ENCODE measurements at regions not wholly inside any gene's neighbourhood (a gene's known extent, or its start where the extent isn't known, plus 50 kb on each side); places are given as distances from the start of the nearest gene placed in this dataset.

DNA sequence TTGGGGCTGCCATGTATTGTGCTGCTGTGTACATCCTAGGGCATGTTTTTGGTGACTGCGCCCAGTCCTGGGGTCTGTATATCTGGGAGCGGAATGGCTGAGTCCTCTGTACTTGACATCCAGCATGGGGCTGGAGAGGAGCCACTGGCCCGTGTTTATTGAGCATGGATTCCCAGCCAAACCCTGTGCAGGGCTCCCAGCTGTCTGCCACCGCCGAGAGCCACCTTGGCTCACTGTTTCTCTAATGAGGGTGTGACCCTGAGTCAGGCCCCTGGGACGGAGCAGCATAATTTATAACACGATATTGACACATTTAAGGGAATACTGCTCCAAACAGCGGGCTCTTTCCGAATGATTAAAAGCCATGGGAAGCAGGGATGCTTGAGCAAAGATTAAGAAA lies 211.5 kb upstream of the PWP1 start:
- no peak for DNase-seq (ENCODE audit: low read depth)

DNA sequence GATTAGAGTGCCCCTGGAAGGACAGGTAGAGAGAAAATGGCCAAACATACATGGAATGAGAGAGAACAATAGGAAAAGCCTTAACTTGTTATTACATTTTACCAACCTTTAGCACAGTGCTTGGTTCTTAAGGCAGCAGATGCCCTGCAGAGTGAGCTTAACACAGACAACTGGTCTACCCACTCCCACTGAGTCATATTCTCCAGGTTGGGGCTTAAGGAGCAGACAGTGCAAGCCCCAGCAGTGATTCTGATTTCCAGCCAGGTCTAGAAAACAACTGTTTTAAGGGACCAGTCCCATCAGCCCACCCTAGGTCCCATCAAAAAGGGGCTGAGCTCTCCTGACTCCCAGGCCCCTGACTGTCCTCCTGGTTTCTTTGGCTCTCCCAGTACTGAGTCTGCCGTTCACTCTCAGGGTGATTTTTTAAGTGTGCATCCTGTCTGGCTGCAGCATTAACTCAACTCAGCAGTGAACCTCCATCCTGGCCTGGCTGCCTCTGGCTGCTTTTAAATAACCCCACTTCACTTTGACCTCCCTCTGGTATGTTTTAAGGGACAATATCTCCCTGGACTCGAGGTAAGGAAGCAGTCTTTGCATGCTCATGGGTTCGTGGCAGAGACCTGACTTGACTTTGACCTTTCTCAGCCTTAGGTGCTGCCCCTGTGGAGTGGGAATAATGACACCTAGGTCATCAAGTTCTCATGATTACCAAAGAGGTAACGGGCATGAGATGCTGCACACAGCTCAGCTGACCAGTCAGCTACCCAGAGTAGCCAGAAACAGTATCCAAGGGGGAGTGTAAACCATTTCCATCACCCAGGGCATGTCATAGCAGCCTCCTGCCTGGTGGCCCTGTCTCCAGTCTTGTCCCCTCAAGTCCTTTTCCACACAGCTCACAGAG lies 210.7 kb upstream of the PWP1 start:
- DNase-seq (ENCODE audit: low read depth): no peak

DNA sequence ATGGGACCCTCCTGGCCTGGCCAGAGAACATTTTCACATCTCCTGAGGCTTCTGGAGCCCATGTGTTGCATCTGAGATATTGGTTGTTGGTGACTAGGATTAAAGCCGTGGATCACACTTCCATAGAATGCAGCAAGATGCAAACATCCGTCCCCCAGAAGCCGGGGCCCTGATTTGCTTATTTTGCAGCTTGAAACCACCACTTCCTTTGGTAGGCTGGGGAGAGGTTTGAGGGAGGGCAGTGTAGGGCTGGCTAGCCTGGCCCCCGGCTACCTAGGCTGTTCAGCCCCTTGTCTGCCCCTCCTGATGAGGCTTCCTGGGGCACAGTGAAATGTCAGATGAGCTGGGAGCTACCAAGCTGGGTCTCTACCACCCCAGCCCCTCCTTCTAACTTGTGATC lies 209.7 kb upstream of the PWP1 start:
- no peak for DNase-seq (ENCODE audit: low read depth)

DNA sequence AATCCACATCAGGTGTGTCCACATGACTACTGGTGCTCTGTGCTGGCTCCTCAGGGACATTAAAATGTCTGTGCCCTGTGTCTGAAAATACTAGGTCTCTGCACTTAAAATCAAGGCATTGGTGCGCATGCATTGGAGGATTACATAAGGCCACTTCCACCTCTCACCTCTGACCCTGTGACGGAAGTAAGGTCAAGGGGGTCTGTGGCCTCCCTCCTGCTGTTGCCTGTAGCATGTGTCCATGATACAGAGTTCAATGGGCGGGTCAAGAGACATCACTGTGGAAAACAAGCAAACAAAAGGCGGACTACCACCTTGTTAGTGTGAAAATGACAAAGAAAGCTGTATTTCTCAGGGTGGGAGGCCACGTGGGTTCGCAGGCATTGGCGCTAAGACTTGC lies 208.6 kb upstream of the PWP1 start:
- no peak for DNase-seq (ENCODE audit: low read depth)

DNA sequence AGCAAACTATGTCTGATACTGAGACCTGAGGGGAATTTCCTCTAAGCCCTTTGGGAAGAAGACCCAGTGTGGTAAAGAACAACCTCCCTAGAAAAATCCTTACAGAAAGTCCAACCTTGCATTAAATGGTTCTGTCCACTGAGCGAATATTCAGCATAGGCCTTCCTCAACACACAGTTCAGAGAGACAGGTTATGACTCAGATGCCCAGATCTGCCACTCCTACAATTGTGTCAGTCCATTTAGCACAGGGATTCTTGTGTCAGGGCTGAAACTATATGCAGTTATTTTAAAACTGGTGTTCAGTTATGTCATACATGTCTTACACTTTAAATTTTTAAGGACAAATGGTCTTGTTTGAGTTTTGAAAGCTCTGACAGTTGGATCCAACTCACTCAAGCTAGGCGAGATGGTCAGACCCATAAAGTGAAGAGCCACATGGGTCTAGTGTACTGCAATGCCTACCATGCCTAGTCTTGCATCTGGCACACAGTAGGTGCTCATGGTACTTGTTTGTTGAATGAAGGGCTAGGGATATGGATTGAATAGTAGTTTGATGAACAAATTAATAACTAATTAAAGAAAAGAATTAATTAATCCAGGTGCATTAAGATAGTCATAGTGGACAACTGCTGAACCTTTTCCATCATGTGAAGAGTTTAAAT lies 207.5 kb upstream of the PWP1 start:
- DNase-seq (ENCODE audit: low read depth): peak; percentile 47

DNA sequence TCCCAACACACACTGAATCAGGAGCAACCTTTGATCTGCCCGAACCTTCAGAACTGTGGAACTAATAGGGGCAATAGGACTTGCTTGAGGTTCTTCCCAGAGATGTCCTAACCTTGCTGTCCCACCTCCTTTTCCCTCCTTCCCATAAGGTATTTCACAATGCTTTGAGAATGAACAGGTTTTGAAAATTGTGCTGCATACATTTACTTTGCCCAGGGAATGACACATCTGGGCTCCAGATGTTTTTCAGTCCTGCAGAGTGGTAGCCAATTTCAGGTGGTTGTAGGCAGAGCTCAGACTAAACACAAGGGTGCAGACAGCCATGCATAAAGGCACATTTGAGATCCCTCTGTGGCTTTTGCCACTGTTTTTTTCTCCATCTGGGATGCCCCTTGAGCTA lies 206.7 kb upstream of the PWP1 start:
- DNase-seq (ENCODE audit: low read depth): no peak

DNA sequence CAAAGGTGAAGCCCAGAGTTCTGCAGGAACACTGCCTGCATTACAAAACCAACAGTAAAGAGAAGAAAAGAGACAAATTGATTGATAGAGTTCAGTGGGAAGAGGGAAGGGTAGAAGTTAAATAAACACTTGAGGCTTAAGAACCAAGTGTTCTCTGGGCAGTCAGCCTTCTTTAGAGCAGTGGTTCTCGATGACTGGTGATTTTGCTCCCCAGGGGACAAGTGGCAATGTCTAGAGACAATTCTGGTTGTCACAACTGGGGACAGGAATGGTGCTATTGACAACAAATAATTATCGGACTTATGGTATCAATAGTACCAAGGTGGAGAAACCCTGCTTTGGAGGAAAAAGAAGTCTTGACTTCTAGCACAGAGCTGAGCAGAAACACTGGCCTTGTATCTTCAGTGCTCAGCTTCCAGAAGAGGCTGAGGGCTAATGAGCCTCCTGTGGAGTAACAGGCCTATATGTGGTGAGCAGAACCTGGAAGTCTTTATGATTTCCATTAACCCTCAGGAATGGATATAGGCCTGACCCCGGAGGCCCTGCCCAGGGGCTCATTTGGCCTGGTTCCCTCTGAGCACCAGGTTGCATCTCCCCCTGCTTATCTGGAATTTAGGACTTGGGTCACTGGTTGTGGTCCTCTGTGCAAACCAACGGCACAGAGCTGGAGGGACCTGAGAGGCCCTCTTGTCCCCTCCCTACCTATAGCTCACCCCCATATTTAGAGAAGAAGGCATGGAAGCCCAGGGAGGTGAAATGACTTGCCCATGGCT lies 204.6 kb upstream of the PWP1 start:
- DNase-seq (ENCODE audit: low read depth): peak; percentile 44

DNA sequence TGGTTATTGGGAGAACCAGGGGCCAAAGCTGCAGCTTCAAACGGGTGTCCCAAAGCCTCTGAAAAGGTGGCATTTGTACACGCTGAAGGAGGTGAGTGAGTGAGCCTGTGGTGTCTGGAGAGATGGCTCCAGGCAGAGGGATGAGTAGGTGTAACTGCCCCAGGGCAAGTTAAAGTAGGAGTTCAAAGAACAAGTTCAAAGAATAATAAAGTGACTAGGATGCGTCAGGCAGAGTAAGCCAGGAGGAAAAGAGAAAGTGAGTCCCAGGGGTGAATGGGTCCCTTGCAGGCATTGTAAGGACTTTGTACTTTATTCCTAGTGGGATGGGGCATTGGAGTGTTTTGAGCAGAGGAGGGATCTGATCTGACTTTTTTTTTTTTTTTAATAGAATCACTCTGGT lies 201.4 kb upstream of the PWP1 start:
- no peak for DNase-seq (ENCODE audit: low read depth)

DNA sequence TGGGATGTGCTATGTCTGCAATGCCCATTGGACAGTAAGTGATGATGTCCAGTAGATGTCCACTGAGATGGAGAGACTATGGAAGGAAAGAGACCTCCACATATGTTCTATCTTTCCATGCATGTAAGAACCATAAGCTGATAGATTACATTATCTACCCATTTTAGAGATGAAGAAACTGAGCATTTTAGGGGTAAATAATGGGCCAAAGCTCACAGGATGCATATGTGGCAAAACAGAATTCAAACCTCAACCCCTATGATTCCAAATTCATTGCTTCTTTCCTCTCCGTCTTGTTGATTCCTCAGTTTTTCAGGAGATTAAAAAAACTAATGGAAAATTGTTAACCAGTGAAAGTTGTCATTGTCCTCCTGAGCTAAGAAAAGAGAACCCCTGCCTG lies 200.7 kb upstream of the PWP1 start:
- no peak for DNase-seq (ENCODE audit: low read depth)

DNA sequence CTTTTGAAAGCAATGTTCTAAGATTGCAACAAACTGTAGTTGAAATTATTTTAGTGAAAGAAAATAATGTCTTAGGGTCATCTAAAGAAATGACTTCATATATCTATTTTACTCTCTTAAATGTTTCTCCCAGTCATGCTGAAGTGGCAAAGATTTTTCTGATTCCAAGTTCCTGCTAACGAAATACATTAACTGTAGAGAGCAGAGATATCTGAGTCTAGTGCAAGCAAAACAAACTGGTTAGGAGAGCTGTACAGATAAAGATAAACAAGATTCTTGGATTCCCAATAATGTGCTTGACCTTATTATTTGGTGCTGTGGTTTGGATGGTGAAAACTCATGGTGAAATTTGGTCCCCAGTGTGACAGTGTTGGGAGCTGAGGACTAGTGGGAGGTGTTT lies 199.9 kb upstream of the PWP1 start:
- no peak for DNase-seq (ENCODE audit: low read depth)

DNA sequence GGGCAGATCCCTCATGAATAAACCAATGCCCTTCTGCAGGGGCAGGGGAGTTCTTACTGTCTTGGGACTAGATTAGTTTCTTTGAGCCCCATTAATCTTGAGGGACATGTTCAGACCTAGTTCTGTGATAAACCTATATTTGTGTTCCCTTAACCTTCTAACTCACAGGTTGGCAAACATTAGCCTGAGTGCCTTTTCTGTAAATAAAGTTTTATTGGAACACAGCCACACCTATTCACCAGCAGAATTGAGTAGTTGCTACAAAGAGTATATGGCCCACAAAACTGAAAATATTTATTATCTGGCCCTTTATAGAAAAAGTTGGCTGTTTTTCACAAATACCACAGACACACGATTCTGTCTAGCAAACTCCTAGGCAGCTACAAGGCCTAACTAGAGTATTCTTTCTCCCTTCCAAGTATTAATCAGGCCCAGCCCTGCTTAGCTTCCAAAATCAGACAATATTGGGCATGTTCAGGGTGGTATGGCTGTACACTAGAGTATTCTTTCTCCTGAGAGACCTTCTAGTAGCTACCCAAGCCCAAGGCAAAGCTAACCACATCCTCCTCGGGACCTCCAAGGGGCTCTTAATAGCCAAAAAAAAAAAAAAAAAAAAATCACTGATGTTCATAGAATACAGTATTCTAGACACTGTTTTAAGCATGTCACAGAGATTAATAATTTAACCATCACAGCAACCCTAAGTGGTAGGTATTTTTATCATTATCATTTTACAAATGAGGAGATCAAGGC lies 199.3 kb upstream of the PWP1 start:
- no peak for DNase-seq (ENCODE audit: low read depth)

DNA sequence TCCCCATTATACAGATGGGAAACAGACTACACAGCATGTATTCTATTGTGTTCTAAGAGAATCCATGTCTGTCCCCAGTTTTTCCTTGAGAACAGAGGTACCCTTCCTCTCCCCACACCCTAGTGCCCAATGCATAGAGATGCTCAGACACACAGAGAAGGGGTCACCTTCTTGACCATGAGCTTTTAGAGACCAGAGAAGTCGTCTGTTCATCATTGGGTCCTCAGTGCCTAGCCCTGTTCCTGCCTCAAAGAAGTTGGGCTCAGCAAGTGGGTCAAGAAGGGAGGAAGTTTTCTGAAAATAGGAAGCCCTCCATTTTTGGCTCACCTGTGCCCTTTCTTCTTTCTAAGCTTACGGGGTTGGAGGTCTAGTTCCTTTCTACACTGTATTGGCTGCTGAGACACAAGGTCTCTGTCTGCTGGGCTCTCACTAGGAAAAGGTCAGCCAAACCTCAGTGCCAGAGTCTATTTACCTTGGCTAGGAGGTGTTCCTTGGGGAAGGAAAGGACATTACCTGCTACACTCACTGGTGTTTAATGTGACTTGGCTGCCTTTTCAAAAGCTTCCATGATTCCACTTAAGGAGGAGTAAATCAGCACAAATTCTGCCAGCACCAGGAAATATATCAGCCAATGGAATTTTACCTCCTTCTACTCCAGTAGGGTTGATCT lies 198.5 kb upstream of the PWP1 start:
- DNase-seq (ENCODE audit: low read depth): no peak

DNA sequence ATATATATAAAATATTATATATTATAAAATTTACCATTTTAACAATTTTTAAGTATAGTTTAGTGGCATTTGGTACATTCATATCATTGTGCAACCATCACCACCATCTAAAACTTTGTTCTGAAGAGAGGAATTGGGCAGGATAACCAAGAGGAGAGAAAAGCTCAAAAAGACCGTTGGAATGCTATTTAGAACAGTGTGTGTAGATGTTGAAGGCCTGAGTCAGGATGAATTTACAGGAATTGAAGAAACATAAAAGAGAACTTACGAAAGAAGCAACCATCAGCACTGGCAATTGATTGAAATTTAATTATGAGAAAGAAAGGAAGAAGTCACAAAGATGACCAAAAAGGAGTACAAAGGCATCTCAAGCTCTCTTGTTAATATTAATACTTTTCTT lies 196.9 kb upstream of the PWP1 start:
- peak; percentile 27 for DNase-seq (ENCODE audit: low read depth)

DNA sequence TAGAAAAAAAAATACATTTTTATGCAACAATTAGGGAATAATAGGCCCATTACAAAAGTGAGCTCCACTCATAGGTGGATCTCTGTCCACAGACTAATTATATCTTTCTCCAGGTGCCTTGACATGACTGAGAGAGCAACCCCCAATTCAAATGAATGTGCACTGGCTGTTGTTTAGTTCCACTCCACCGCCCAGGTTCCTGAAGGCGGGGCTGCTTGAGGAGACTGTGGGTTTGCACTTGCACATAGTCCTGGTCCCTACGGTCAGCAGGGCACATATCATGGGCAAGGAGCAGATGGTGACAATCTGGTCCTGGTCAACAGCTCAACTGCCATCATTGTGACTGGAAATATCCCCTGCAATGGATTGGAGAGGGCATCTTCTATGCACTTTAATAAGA lies 195.6 kb upstream of the PWP1 start:
- DNase-seq (ENCODE audit: low read depth): no peak

DNA sequence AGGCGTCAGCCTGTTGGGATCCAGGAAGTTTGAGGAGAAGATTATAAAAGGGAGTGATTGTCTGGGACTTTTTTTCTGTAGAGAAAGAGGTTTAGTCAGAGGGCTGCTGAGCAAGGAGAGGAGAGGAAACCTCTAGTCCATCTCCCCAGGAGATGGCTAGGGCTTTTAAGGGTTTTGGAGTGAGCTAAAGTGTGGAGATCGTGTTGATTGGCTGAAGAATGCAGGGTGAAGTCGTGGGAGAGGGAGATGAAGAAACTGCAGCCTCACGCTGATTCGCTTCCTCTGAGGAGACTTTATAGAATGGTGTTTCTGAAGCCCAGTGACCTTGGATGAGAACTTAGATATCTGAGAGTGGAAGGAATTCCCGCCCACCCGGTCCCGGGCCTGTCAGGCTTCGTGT lies 193.7 kb upstream of the PWP1 start:
- no peak for DNase-seq (ENCODE audit: low read depth)

DNA sequence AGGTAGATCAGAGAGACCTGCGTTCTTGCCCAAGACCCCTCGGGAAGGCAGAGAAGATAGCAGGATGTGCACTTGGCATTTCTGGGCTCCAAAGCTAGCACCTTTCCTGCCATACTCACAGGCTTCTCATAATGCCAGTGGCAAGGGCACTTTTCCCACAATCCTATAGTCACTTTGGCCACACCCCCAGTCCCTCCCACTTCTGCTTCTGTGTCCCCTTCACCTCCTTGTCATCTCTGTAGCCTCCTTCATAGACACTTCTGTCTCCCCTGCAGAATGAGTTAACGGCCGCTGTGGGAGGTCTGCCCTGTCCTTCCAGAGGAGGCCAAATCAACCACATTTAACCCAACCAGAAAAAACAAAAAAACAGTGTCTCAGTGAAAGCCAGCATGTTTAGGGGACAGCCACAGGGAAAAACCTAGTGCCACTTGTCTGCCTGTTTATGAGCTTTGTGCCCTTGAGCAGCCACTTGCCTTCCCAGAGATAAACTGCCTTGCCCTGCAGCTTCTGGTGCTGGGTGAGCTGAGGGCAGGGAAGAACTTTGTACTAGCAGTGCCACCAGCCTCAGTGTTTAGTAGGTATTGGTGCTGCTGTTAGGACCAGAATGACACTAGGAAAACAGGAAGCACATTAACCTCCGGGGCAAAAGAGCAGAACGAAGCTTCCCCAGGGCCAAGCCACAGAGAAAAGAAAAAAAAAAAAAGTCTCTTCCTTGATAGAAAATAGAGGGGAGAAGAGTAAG lies 193.0 kb upstream of the PWP1 start:
- DNase-seq (ENCODE audit: low read depth): peak; percentile 42

DNA sequence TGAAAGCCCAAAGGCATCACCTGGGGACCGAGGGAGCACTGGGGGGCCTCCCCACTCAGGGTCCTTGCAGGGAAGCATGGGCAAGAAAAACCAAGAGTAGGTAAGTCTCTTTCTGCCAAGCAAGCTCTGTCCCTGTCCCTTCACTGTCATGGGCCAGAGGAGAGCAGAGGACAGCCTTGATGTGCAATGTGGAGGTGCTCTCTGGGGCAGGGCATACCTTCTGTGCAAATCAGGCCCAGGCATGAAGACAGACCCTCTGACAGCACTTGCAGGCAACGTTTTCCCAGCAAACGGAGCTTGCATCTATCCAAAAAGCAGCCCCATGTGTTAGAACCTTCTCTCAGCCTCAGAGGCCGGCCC lies 192.5 kb upstream of the PWP1 start:
- no peak for DNase-seq (ENCODE audit: low read depth)

DNA sequence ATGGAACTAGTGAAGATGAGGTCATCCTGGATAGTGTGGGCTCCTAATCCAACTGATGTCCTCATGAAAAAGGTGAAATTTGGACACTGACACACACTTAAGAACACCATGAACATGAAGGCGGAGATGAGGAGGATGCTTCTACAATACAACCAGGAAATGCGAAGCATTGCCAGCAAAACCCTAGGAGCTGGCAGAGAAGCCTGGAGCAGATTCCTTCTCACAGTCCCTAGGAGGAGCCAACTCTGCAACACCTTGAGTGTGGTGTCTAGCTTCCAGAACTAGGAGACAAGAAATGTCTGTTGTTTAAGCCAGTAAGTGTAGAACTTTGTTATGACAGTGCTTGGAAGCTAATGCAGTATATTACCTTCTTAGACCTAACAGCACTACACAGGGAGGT lies 191.9 kb upstream of the PWP1 start:
- no peak for DNase-seq (ENCODE audit: low read depth)

DNA sequence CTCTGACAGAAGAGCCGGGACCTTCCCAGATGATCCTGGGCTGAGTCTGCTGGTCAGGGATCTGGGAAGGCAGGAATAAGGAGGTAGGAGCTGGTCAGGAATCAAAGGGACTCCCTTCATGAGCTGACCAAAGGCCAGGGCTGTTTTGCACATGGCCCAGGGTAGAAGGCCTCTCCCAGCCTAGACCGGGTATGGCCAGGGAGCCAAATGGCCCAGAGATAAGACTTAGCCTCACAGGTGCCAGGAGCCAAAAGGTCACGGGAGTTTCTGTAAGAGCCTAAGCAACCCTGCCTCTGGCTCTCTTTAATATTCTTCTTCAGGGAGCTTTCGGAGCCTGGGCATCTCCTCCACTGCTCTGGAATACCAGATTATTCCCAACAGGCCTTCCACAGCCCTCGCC lies 191.3 kb upstream of the PWP1 start:
- no peak for DNase-seq (ENCODE audit: low read depth)

DNA sequence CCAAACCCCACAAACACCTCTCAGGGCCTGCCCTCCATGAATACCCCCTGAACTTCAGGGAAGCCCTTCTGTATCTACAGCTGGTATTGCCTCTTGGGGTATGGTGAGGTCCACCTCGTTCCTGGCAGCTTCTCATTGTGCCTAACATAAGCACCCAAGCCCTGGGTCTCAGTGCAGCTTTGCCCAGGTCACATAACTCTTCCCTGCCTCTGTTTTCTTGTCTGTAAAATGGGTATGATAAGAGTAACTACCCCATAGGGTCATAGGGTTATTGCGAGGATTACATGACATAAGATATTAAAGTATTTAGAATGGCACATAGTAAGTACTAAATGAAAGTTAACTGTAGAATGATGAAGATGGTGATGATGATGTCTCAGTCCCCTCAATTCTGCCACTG lies 190.0 kb upstream of the PWP1 start:
- no peak for DNase-seq (ENCODE audit: low read depth)

DNA sequence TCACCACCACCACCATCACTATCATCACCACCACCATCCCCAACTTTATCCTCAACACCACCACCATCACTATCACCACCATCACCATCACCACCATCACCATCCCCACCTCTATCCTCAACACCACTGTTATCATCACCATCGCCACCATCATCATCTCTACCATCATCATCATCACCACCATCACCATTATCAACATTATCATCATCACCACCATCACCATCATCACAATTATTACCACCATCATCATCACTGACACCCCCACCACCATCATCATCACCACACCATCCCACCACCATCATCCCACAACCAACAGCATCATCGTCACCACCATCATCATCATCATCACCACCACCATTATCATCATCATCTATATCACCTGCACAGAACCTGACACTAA lies 188.4 kb upstream of the PWP1 start:
- no peak for DNase-seq (ENCODE audit: low read depth)
